HuH-7.5 (cell line): ENCODE measurements at regions not wholly inside any gene's neighbourhood (a gene's known extent, or its start where the extent isn't known, plus 50 kb on each side); places are given as distances from the start of the nearest gene placed in this dataset.
"Not testable (repeated sequence)": the region's sequence is repeated elsewhere in the genome, so short reads cannot be mapped to it uniquely, and the experiment has no call there.

Experiments used
- DNase-seq: peaks from one replicate; pipeline ENCODE4 v3.0.0; 2011; ENCODE audit warnings: low spot score

- DNase-seq: no peak
Observed at GRCh38 chr20:7792150-7792869, 147.9 kb downstream of the HAO1 start.

DNA sequence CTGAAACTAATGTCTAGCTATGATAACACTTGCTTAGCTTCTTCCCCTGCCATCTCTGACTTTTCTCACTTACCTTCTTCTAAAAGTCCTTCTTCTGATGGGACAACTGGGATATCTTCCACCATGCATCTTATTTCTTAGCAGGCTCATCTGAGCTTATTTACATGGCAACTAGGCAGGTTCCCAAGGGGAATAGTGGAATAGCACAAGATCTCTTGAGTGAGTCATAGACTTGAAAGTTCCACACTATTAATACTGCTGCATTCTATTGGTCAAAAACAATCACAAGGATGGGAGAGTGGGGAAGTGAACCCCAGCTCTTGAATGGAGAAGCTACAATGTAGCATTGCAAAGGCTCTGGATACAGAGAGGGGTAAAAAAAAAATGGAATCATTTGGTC is 142.1 kb downstream of the HAO1 start:
- DNase-seq: no peak

- no peak for DNase-seq
Observed at GRCh38 chr20:7799862-7800261, 140.4 kb downstream of the HAO1 start.

DNA sequence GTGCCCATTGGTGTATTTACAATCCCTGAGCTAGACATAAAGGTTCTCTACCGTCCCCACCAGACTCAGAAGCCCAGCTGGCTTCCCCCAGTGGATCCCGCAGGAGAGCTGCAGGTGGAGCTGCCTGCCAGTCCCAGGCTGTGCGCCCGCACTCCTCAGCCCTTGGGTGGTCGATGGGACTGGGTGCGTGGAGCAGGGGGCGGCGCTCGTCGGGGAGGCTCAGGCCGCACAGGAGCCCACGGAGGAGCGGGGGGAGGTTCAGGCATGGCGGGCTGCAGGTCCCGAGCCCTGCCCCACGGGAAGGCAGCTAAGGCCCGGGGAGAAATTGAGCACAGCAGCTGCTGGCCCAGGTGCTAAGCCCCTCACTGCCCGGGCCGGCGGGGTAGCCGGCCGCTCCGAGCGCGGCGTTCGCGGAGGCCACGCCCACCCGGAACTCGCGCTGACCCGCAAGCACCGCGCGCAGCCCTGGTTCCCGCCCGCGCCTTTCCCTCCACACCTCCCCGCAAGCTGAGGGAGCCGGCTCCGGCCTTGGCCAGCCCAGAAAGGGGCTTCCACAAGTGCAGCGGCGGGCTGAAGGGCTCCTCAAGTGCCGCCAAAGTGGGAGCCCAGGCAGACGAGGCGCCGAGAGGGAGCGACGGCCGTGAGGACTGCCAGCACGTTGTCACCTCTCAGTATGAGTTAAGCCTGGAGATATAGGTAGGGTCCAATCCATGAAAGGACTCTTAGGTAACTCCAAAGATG is 136.7 kb downstream of the HAO1 start:
- DNase-seq: not testable (repeated sequence)

DNA sequence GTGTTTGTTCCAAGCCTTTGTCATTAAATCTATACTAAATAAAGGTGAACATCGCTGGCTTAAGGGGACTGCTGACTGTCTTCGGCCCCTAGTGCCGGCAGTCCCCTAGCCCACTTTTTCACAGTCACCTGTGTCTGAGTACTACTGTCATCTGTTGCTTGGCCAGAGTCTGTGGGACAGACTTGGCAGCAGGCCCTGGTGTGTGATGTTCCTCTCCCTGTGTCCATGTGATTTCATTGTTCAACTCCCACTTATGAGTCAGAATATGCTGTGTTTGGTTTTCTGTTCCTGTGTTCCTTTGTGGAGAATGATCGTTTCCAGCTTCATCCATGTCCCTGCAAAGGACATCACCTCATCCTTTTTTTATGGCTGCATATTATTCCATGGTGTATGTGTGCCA is 133.4 kb downstream of the HAO1 start:
- DNase-seq: no peak

DNA sequence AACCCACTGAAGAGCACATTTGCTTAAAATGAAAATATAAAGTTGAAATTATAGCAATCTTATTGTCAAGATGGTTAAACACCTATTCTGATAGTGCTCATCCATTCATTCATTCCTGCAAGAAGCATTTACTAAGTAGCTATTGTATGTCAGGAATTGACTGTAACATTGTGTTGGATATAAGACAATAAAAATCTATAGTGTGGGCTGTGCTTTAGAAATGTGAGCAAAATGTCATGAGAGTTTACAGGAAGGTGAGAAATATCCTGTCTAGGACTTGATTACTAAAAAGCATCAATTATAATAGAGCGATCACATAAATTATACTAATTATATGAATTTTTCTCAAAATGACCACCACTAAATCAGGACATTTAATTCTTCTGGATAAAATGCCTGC is 123.0 kb downstream of the HAO1 start:
- DNase-seq: no peak

- no peak for DNase-seq
Observed at GRCh38 chr20:7818477-7818876, 121.8 kb downstream of the HAO1 start.

DNA sequence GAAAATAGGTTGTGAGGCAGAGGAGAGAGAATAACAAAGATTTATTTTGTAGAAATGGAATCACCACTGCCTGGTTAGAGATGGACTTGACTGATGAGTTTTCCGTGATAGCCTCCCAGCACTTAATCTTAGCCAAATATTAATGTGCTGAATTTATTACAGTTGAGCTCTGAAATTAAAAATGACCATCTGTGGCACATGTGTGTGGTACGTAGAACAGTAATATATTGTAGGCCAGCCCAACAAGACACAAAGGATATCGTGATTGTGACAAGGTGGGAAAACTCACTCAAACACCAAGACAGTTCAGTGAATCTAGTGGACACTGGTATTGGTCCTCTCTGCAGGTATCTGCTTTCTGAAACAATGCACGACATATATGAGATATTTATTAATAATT is 119.4 kb downstream of the HAO1 start:
- DNase-seq: no peak

GRCh38 chr20:7822772-7823171 is 117.5 kb downstream of the HAO1 start:
- no peak for DNase-seq

DNA sequence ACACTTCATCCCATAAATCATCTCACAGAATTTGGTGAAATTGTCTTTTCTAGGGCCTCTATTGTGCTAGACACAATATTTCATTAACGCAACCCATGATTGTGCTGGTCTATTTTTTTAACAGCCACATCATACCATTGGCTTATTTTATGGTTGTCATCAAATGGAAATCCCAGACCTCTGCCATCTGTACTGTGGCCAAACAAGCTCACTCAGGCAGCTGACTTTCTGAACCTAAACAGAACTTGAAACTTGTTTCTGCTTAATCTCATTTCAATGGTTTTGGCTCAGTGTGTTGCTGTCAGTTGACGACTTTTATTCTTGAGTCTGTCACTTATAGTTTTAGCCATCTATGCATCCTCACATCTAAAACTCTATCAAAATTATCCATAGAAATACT is 111.8 kb downstream of the HAO1 start:
- DNase-seq: no peak

GRCh38 chr20:7829031-7829430 is 111.2 kb downstream of the HAO1 start:
- DNase-seq: no peak

GRCh38 chr20:7829776-7830175 is 110.5 kb downstream of the HAO1 start:
- DNase-seq: no peak
